Fibroblast of lung (primary cell): ENCODE measurements at regions not wholly inside any gene's neighbourhood (a gene's known extent, or its start where the extent isn't known, plus 50 kb on each side); places are given as distances from the start of the nearest gene placed in this dataset.

Experiments used
- DNase-seq, 2 donors: peaks; one replicate each; pipeline versions ENCODE4 v3.0.0 to v3.0.0-alpha.2; 2010; ENCODE audit warnings: low read depth in 2 of 2
- H2AFZ ChIP-seq: 2 replicates; pipeline ENCODE4 v1.5.1; 2012; ENCODE audit warnings: low read length, control low read depth, inconsistent platforms
- H3K27ac ChIP-seq: 2 replicates; pipeline ENCODE4 v1.5.1; 2011; ENCODE audit warnings: low read length, control low read depth; ENCODE audit not compliant: insufficient read depth
- H3K27me3 ChIP-seq: 2 replicates; pipeline ENCODE4 v1.5.1; 2011; ENCODE audit warnings: mild to moderate bottlenecking, low read length; ENCODE audit not compliant: control insufficient read depth, insufficient read depth
- H3K36me3 ChIP-seq: 2 replicates; pipeline ENCODE4 v1.5.1; 2011; ENCODE audit warnings: low read length; ENCODE audit not compliant: control insufficient read depth, insufficient read depth
- H3K4me1 ChIP-seq: 2 replicates; pipeline ENCODE4 v1.5.1; 2011; ENCODE audit warnings: low read length; ENCODE audit not compliant: control insufficient read depth, insufficient read depth; ENCODE audit errors: extremely low read depth
- H3K4me2 ChIP-seq: 2 replicates; pipeline ENCODE4 v1.5.1; 2011; ENCODE audit warnings: low read length, control low read depth; ENCODE audit not compliant: insufficient read depth; ENCODE audit errors: extremely low read depth
- H3K4me3 ChIP-seq, 4 experiments: fragments of 200-600 bp in 1 of 4; sonication (generic) in 1 of 4; replicated peaks in 1 of 4; 2 replicates each; pipeline ENCODE4 v1.5.1; 2011 to 2016; ENCODE audit warnings: low read length in 4 of 4, low read depth in 3 of 4, mild to moderate bottlenecking in 3 of 4, control low read depth in 2 of 4, inconsistent platforms in 1 of 4, mixed read lengths in 1 of 4; ENCODE audit not compliant: insufficient read depth in 1 of 4; ENCODE audit errors: control extremely low read depth in 1 of 4
- H3K79me2 ChIP-seq: 2 replicates; pipeline ENCODE4 v1.5.1; 2012; ENCODE audit warnings: mild to moderate bottlenecking, low read length, inconsistent platforms; ENCODE audit not compliant: control insufficient read depth, insufficient read depth
- H3K9ac ChIP-seq: 2 replicates; pipeline ENCODE4 v1.5.1; 2011; ENCODE audit warnings: mild to moderate bottlenecking, low read length, control low read depth; ENCODE audit not compliant: insufficient read depth
- H3K9me3 ChIP-seq: 2 replicates; pipeline ENCODE4 v1.5.1; 2012; ENCODE audit warnings: low read depth, low read length; ENCODE audit not compliant: control insufficient read depth, insufficient read depth
- H4K20me1 ChIP-seq: 2 replicates; pipeline ENCODE4 v1.5.1; 2011; ENCODE audit warnings: low read length; ENCODE audit not compliant: control insufficient read depth, insufficient read depth; ENCODE audit errors: extremely low read depth
- EZH2 ChIP-seq: IDR thresholded peaks from 2 replicates; pipeline ENCODE4 v1.5.1; 2012; ENCODE audit warnings: low read length, control low read depth, mild to moderate bottlenecking; ENCODE audit errors: missing control alignments
- TF ChIP-seq, protein P1 (sequence below), 2 donors: IDR thresholded peaks in 1 of 2; conservative IDR thresholded peaks in 1 of 2; 1 replicate in 1 of 2; 2 replicates in 1 of 2; pipeline ENCODE4 v1.5.1; 2011 to 2012; ENCODE audit warnings: low read length in 2 of 2, control low read depth in 1 of 2, inconsistent platforms in 1 of 2, low read depth in 1 of 2, mild to moderate bottlenecking in 1 of 2

- no peak overlapping the region for H3K9ac ChIP-seq
- no peaks in the 10 kb centered on the region for H4K20me1 ChIP-seq
- no peak overlapping the region for H3K4me2 ChIP-seq
Observed at GRCh38 chr1:118828038-118828437, 160.1 kb downstream of the TBX15 start.

GRCh38 chr1:118827636-118828035 lies 160.5 kb downstream of the TBX15 start:
- no peak overlapping the region for H2AFZ ChIP-seq
- DNase-seq = no peak
- no peak for TF ChIP-seq EZH2
- TF ChIP-seq, protein P1, sequence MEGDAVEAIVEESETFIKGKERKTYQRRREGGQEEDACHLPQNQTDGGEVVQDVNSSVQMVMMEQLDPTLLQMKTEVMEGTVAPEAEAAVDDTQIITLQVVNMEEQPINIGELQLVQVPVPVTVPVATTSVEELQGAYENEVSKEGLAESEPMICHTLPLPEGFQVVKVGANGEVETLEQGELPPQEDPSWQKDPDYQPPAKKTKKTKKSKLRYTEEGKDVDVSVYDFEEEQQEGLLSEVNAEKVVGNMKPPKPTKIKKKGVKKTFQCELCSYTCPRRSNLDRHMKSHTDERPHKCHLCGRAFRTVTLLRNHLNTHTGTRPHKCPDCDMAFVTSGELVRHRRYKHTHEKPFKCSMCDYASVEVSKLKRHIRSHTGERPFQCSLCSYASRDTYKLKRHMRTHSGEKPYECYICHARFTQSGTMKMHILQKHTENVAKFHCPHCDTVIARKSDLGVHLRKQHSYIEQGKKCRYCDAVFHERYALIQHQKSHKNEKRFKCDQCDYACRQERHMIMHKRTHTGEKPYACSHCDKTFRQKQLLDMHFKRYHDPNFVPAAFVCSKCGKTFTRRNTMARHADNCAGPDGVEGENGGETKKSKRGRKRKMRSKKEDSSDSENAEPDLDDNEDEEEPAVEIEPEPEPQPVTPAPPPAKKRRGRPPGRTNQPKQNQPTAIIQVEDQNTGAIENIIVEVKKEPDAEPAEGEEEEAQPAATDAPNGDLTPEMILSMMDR (conservative IDR thresholded peaks at IDR 0.05 in 1 of 2, IDR thresholded peaks at IDR 0.05 in 1 of 2; ENCODE audit: low read depth in 1 of 2, low read length in 2 of 2) = no peak
- no peak overlapping the region for H3K27ac ChIP-seq
- H3K4me3 ChIP-seq = no peak overlapping the region
- no peaks in the 10 kb centered on the region for H4K20me1 ChIP-seq
- no peaks in the 10 kb centered on the region for H3K79me2 ChIP-seq
- H3K4me2 ChIP-seq = no peak overlapping the region
- H3K36me3 ChIP-seq = no peaks in the 10 kb centered on the region
- no peaks in the 10 kb centered on the region for H3K27me3 ChIP-seq
- no peaks in the 10 kb centered on the region for H3K9me3 ChIP-seq
- no peak overlapping the region for H3K9ac ChIP-seq
- no peaks in the 10 kb centered on the region for H3K4me1 ChIP-seq

More at GRCh38 chr1:118828038-118828437, 160.1 kb downstream of the TBX15 start:
- Histone ChIP-seq H3K9me3 (no peaks in the 10 kb centered on the region), H2AFZ (no peak overlapping the region), H3K27ac (no peak overlapping the region), H3K4me3 (no peak overlapping the region), H3K79me2 (no peaks in the 10 kb centered on the region), H3K4me1 (no peaks in the 10 kb centered on the region), H3K36me3 (no peaks in the 10 kb centered on the region), H3K27me3 (no peaks in the 10 kb centered on the region)
- no peak for DNase-seq
- no peak for TF ChIP-seq EZH2

GRCh38 chr1:118827207-118827606 lies 160.9 kb downstream of the TBX15 start:
- Histone ChIP-seq H2AFZ (no peak overlapping the region), H3K9ac (no peak overlapping the region), H3K36me3 (no peaks in the 10 kb centered on the region)

More at GRCh38 chr1:118827207-118827606, 160.9 kb downstream of the TBX15 start:
- Histone ChIP-seq H3K4me2 (no peak overlapping the region), H3K27me3 (no peaks in the 10 kb centered on the region), H4K20me1 (no peaks in the 10 kb centered on the region), H3K79me2 (no peaks in the 10 kb centered on the region), H3K4me1 (no peaks in the 10 kb centered on the region), H3K27ac (no peak overlapping the region), H3K9me3 (no peaks in the 10 kb centered on the region), H3K4me3 (no peak overlapping the region)
- TF ChIP-seq, protein P1 (conservative IDR thresholded peaks at IDR 0.05 in 1 of 2, IDR thresholded peaks at IDR 0.05 in 1 of 2; ENCODE audit: low read depth in 1 of 2, low read length in 2 of 2) = no peak
- no peak for TF ChIP-seq EZH2
- no peak for DNase-seq
